ENCODE measurements at regions not wholly inside any gene's neighbourhood (a gene's known extent, or its start where the extent isn't known, plus 50 kb on each side); places are given as distances from the start of the nearest gene placed in this dataset.

- ChIA-PET POLR2A (ENCODE audit: partially characterized antibody) (no interaction called here), CTCF (ENCODE audit: partially characterized antibody) (interaction anchor here (0.9 kb wide), 1 partner anchor 9 kb away, joined by 3 read pairs; no protein-coding TSS in a partner anchor)
- no peak overlapping the region for H3K9ac ChIP-seq (replicated peaks in 1 of 4; ENCODE audit: extremely low read depth in 1 of 4, low read depth in 3 of 4, low read length in 3 of 4)
- no peak overlapping the region for H2AK5ac ChIP-seq (ENCODE audit: low read depth, low read length)
- H3K56ac ChIP-seq (replicated peaks; ENCODE audit: insufficient read length, low read depth, low read length), result no peak overlapping the region
- no peak overlapping the region for H2AFZ ChIP-seq (ENCODE audit: low read length)
- no peak overlapping the region for H3K23ac ChIP-seq (ENCODE audit: insufficient read length)
- no peak overlapping the region for H3K18ac ChIP-seq (ENCODE audit: extremely low read depth, low read length)
- no peak overlapping the region for H4K8ac ChIP-seq (ENCODE audit: extremely low read depth, insufficient read depth, low read length)
- no peak overlapping the region for H4K5ac ChIP-seq (ENCODE audit: insufficient read length, low read depth, low read length)
- H2BK20ac ChIP-seq (ENCODE audit: low read length), result no peak overlapping the region
- H3K79me2 ChIP-seq (ENCODE audit: control insufficient read depth in 1 of 2, insufficient read depth in 2 of 2, low read length in 2 of 2), result no peaks in the 10 kb centered on the region
- H4K91ac ChIP-seq (replicated peaks; ENCODE audit: insufficient read length, low read length), result no peak overlapping the region
- no peak overlapping the region for H2BK12ac ChIP-seq (ENCODE audit: low read depth, low read length)
- H3K4me2 ChIP-seq (ENCODE audit: insufficient read depth in 1 of 2, low read depth in 2 of 2, low read length in 2 of 2), result no peak overlapping the region
- H3K4me3 ChIP-seq (ENCODE audit: extremely low read depth in 1 of 4, insufficient read depth in 2 of 4, low read depth in 3 of 4, low read length in 4 of 4), result no peak overlapping the region
- H3K36me3 ChIP-seq (ENCODE audit: control insufficient read depth in 2 of 4, insufficient read depth in 4 of 4, low read length in 3 of 4), result no peaks in the 10 kb centered on the region
- DNase-seq (ENCODE audit: low read depth in 1 of 2, low spot score in 2 of 2) (no peak), FAIRE-seq (no peak)
- H2BK120ac ChIP-seq (replicated peaks; ENCODE audit: low read depth, low read length), result no peak overlapping the region
- no peak overlapping the region for H3K14ac ChIP-seq (ENCODE audit: insufficient read length)
- no peak overlapping the region for H2BK15ac ChIP-seq (ENCODE audit: low read length)
- H4K20me1 ChIP-seq (replicated peaks in 1 of 2; ENCODE audit: control insufficient read depth in 1 of 2, insufficient read depth in 2 of 2, low read length in 2 of 2), result no peaks in the 10 kb centered on the region
- no peak overlapping the region for H2BK5ac ChIP-seq (ENCODE audit: low read depth, low read length)
- TF ChIP-seq CBX8 (IDR thresholded peaks at IDR 0.05; ENCODE audit: borderline replicate concordance, low read depth, low read length) (no peak), POLR2A (IDR thresholded peaks at IDR 0.05; ENCODE audit: control extremely low read depth in 1 of 2, low read depth in 2 of 2, low read length in 2 of 2) (no peak), GABPA (IDR thresholded peaks at IDR 0.05; ENCODE audit: borderline replicate concordance, insufficient read depth, low read length) (no peak), CTCF (IDR thresholded peaks at IDR 0.05; ENCODE audit: control extremely low read depth in 1 of 3, insufficient read depth in 1 of 3, low read depth in 1 of 3, low read length in 3 of 3) (no peak)
- H3K4me1 ChIP-seq (replicated peaks in 1 of 4; ENCODE audit: control insufficient read depth in 3 of 4, insufficient read depth in 4 of 4, low read length in 3 of 4), result no peaks in the 10 kb centered on the region
- H3K4ac ChIP-seq (replicated peaks; ENCODE audit: insufficient read length, low read depth, low read length), result no peak overlapping the region
- H3K23me2 ChIP-seq (ENCODE audit: low read depth, low read length), result no peaks in the 10 kb centered on the region
- no peak overlapping the region for H3K27ac ChIP-seq (ENCODE audit: low read depth, low read length)
- H3K27me3 ChIP-seq (replicated peaks in 1 of 4; ENCODE audit: control insufficient read depth in 3 of 4, extremely low read depth in 1 of 4, insufficient read depth in 3 of 4, low read length in 3 of 4), result no peaks in the 10 kb centered on the region
- H3K9me3 ChIP-seq (ENCODE audit: insufficient read depth in 2 of 2, low read depth in 1 of 2, low read length in 1 of 2), result peaks cover 3 to 15% of the 10 kb centered on the region in 2 experiments; a peak in 2 of 4 replicates
- H3K79me1 ChIP-seq (ENCODE audit: low read depth, low read length), result no peaks in the 10 kb centered on the region
- WGBS, 2 experiments (ENCODE audit: extremely low coverage in 1 of 2, insufficient coverage in 1 of 2, insufficient read length in 1 of 2, insufficient replicate concordance in 2 of 2, low coverage in 1 of 2, low lambda C conversion rate in 2 of 2, missing lambda C conversion rate in 1 of 2), result 96% methylated on average over 5 of the region's 5 CpGs; no CpG with 5 or more reads in 1 of the 2 experiments
Observed at GRCh38 chr2:2557475-2557874, 226.4 kb upstream of the MYT1L start.

Measured in H1 (cell line).